ENCODE measurements at regions not wholly inside any gene's neighbourhood (a gene's known extent, or its start where the extent isn't known, plus 50 kb on each side); places are given as distances from the start of the nearest gene placed in this dataset.

DNA sequence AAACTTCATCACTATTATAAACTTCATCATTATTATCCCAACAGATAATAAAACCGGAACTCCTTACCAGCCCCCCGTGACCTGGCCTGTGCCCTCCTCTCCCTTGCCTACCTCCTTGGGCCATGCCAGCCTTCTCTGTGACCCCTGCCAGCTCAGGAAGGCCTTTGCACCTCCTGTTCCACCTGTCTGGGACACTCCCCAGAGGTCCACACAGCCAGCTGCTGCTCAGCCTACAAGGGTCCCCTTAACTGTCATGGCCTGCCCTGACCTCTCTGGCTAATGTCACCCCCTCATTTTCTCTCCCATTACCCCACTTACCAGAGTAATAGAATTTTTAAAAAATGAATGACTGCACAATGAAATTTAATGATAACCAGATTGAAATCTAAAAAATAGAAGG is 121.0 kb downstream of the NCOR2 start:
- no peak for DNase-seq (ENCODE audit: low spot score)
- Histone ChIP-seq H3K27ac (ENCODE audit: poor library complexity, severe bottlenecking) (no peak overlapping the region), H3K4me1 (ENCODE audit: insufficient read depth, poor library complexity, severe bottlenecking) (peaks cover 5% of the 10 kb centered on the region), H3K4me3 (ENCODE audit: severe bottlenecking) (no peak overlapping the region), H3K27me3 (ENCODE audit: insufficient read depth, poor library complexity, severe bottlenecking) (no peaks in the 10 kb centered on the region), H3K36me3 (ENCODE audit: low read depth) (peaks cover 48% of the 10 kb centered on the region), H3K9me3 (ENCODE audit: severe bottlenecking) (no peaks in the 10 kb centered on the region)
- no peak for ATAC-seq (ENCODE audit: low read depth)
- TF ChIP-seq, protein P1, sequence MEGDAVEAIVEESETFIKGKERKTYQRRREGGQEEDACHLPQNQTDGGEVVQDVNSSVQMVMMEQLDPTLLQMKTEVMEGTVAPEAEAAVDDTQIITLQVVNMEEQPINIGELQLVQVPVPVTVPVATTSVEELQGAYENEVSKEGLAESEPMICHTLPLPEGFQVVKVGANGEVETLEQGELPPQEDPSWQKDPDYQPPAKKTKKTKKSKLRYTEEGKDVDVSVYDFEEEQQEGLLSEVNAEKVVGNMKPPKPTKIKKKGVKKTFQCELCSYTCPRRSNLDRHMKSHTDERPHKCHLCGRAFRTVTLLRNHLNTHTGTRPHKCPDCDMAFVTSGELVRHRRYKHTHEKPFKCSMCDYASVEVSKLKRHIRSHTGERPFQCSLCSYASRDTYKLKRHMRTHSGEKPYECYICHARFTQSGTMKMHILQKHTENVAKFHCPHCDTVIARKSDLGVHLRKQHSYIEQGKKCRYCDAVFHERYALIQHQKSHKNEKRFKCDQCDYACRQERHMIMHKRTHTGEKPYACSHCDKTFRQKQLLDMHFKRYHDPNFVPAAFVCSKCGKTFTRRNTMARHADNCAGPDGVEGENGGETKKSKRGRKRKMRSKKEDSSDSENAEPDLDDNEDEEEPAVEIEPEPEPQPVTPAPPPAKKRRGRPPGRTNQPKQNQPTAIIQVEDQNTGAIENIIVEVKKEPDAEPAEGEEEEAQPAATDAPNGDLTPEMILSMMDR (IDR thresholded peaks at IDR 0.05; ENCODE audit: poor library complexity, severe bottlenecking) = no peak

DNA sequence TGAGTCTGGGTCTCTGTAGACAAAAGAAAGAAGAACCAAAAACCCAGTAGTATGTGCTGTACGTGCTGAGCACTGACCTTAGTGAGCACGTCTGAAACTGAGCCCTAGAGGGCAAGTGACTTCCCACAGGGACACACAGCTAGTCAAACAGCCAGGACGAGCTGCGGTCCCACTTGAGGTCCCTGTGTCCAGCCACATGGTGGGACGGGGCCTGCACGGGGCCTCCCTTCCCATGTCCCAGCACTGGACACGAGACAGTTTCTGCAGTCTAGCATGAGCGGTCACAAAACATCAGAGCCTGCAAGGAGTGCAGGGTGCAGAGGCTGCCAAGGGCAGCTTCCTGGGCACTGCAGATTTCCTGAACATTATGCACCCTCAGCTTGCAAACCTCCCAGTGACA is 121.6 kb downstream of the NCOR2 start:
- Histone ChIP-seq H3K4me3 (ENCODE audit: severe bottlenecking) (no peak overlapping the region), H3K4me1 (ENCODE audit: insufficient read depth, poor library complexity, severe bottlenecking) (peaks cover 10% of the 10 kb centered on the region), H3K36me3 (ENCODE audit: low read depth) (peaks cover 48% of the 10 kb centered on the region), H3K27ac (ENCODE audit: poor library complexity, severe bottlenecking) (no peak overlapping the region), H3K9me3 (ENCODE audit: severe bottlenecking) (no peaks in the 10 kb centered on the region), H3K27me3 (ENCODE audit: insufficient read depth, poor library complexity, severe bottlenecking) (no peaks in the 10 kb centered on the region)
- DNase-seq (ENCODE audit: low spot score) = no peak
- TF ChIP-seq, protein P1 (IDR thresholded peaks at IDR 0.05; ENCODE audit: poor library complexity, severe bottlenecking) = no peak
- no peak for ATAC-seq (ENCODE audit: low read depth)

DNA sequence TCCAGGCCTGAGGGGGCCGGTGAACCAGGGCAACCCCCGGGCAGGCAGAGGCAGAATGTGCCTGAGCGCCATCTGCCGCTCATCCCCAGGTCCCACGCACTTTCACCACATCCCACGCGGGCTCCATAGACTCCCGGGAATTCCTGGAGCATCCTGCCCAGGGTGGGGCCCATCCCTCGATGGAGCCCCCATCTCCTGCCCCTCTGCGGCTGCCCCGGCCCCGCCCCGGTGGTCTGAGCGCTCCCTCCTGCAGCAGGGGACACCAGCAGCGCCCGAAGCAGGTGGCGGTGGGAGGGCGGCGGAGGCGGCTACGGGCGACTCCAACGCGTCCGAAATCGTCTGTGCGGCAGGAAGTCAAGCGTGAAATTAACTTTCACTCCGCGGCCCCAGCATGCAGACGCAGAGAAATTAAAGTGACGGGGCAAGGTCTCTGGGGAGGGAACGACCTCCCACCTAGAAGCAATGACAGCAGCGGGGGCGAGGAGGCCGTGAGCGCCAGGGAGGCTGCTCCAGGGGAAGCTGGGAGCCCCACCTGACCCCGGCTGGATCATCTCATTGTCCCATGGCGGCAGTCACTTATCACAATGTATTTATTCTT is 122.2 kb downstream of the NCOR2 start:
- peaks cover 16% of the 10 kb centered on the region for H3K4me1 ChIP-seq (ENCODE audit: insufficient read depth, poor library complexity, severe bottlenecking)
- TF ChIP-seq, protein P1 (IDR thresholded peaks at IDR 0.05; ENCODE audit: poor library complexity, severe bottlenecking) = no peak
- no peak for ATAC-seq (ENCODE audit: low read depth)
- H3K27me3 ChIP-seq (ENCODE audit: insufficient read depth, poor library complexity, severe bottlenecking) = no peaks in the 10 kb centered on the region
- no peak for DNase-seq (ENCODE audit: low spot score)
- no peaks in the 10 kb centered on the region for H3K9me3 ChIP-seq (ENCODE audit: severe bottlenecking)
- no peak overlapping the region for H3K4me3 ChIP-seq (ENCODE audit: severe bottlenecking)
- peaks cover 47% of the 10 kb centered on the region for H3K36me3 ChIP-seq (ENCODE audit: low read depth)
- H3K27ac ChIP-seq (ENCODE audit: poor library complexity, severe bottlenecking) = no peak overlapping the region

DNA sequence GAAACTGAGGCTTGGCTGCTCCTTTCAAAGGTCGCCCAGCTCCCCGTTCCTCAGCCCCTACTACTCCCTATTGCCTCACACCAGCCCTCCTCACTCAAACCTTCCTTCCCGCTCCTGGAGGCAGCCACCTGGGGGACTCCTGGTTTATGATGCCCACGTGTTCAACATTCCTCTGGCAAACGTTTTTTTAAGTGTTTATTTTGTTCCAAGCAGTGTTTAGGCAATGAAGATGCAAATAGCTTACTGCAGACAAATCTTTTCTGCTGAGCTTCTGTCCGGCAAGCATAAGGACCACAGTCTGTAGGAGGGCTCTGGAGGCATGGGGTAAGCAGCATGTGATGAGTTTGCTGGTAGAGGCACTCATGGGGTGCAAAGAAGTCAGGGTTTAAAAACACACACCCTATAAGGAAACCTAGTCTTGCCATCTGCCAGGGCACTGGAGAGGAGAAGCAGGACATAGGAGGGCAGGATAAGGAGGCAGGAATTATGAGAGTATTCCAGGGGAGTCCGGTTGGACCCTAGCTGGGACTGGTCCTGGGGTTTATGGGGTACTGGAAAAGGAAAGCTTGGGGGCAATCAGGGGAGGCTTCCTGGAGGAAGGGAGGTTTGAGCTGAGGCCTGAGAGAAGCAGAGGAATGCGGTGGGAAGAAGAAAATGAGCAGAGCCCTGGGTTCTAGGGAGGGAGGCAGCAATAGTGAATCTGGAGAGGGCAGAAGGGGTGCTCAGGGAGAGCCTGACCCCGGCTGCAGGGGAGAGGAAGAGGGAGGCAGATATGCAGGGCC is 123.3 kb downstream of the NCOR2 start:
- H3K27ac ChIP-seq (ENCODE audit: poor library complexity, severe bottlenecking) = no peak overlapping the region
- ATAC-seq (ENCODE audit: low read depth) (no peak), DNase-seq (ENCODE audit: low spot score) (no peak)
- TF ChIP-seq, protein P1 (IDR thresholded peaks at IDR 0.05; ENCODE audit: poor library complexity, severe bottlenecking) = no peak
- H3K4me3 ChIP-seq (ENCODE audit: severe bottlenecking) = no peak overlapping the region
- H3K9me3 ChIP-seq (ENCODE audit: severe bottlenecking) = no peaks in the 10 kb centered on the region
- H3K27me3 ChIP-seq (ENCODE audit: insufficient read depth, poor library complexity, severe bottlenecking) = no peaks in the 10 kb centered on the region
- H3K4me1 ChIP-seq (ENCODE audit: insufficient read depth, poor library complexity, severe bottlenecking) = peaks cover 16% of the 10 kb centered on the region
- H3K36me3 ChIP-seq (ENCODE audit: low read depth) = peaks cover 38% of the 10 kb centered on the region

All from RWPE2 (cell line).